CD14-positive monocyte (primary cell): ENCODE measurements at regions not wholly inside any gene's neighbourhood (a gene's known extent, or its start where the extent isn't known, plus 50 kb on each side); places are given as distances from the start of the nearest gene placed in this dataset.

Source experiments
- DNase-seq, 3 donors: peaks; one replicate each; pipeline ENCODE4 v3.0.0-alpha.2; 2011 to 2022
- H2AFZ ChIP-seq: 2 replicates; pipeline ENCODE4 v1.6.0; 2012; ENCODE audit warnings: mild to moderate bottlenecking, low read depth, low read length, inconsistent platforms; ENCODE audit not compliant: insufficient read depth, poor library complexity, severe bottlenecking
- H3K27ac ChIP-seq, 2 donors: 1 replicate in 1 of 2; 2 replicates in 1 of 2; pipeline ENCODE4 v1.5.1; 2012 to 2013; ENCODE audit warnings: low read length in 2 of 2, control low read depth in 1 of 2, inconsistent platforms in 1 of 2, low read depth in 1 of 2, mild to moderate bottlenecking in 1 of 2
- H3K27me3 ChIP-seq, 2 donors: one replicate each; pipeline versions ENCODE4 v1.6.0 to v1.6.1; 2011 to 2013; ENCODE audit warnings: low read length in 2 of 2; ENCODE audit not compliant: control insufficient read depth in 2 of 2, insufficient read depth in 2 of 2
- H3K36me3 ChIP-seq, 2 donors: replicated peaks in 1 of 2; 1 replicate in 1 of 2; 2 replicates in 1 of 2; pipeline versions ENCODE4 v1.5.1 to v1.6.1; 2012 to 2013; ENCODE audit warnings: low read length in 2 of 2, control low read depth in 1 of 2, inconsistent platforms in 1 of 2, mild to moderate bottlenecking in 1 of 2; ENCODE audit not compliant: insufficient read depth in 2 of 2, control insufficient read depth in 1 of 2
- H3K4me1 ChIP-seq, 2 donors: 1 replicate in 1 of 2; 2 replicates in 1 of 2; pipeline versions ENCODE4 v1.5.1 to v1.6.1; 2012 to 2013; ENCODE audit warnings: low read length in 2 of 2, control low read depth in 1 of 2, inconsistent platforms in 1 of 2, mild to moderate bottlenecking in 1 of 2, moderate library complexity in 1 of 2; ENCODE audit not compliant: insufficient read depth in 2 of 2, control insufficient read depth in 1 of 2
- H3K4me2 ChIP-seq: replicated peaks from 2 replicates; pipeline ENCODE3; 2012; ENCODE audit warnings: low read length, moderate library complexity, mild to moderate bottlenecking; ENCODE audit not compliant: poor library complexity, severe bottlenecking; ENCODE audit errors: extremely low read depth
- H3K4me3 ChIP-seq, 3 experiments: fragments of 200-600 bp in 1 of 3; sonication (generic) in 1 of 3; replicated peaks in 1 of 3; 1 replicate in 2 of 3; 2 replicates in 1 of 3; pipeline ENCODE4 v1.5.1; 2011 to 2013; ENCODE audit warnings: low read length in 3 of 3, mild to moderate bottlenecking in 3 of 3, control low read depth in 2 of 3, low read depth in 2 of 3, inconsistent platforms in 1 of 3, moderate library complexity in 1 of 3
- H3K79me2 ChIP-seq: 2 replicates; pipeline ENCODE4 v1.6.0; 2012; ENCODE audit warnings: mild to moderate bottlenecking, control low read depth, inconsistent platforms, low read length, moderate library complexity; ENCODE audit not compliant: insufficient read depth
- H3K9ac ChIP-seq: 2 replicates; pipeline ENCODE4 v1.6.0; 2017; ENCODE audit warnings: low read length, mild to moderate bottlenecking; ENCODE audit not compliant: insufficient read depth, poor library complexity, severe bottlenecking
- H3K9me3 ChIP-seq, 2 donors: replicated peaks in 1 of 2; 1 replicate in 1 of 2; 2 replicates in 1 of 2; pipeline versions ENCODE4 v1.5.1 to v1.6.1; 2012 to 2013; ENCODE audit warnings: low read length in 2 of 2, control low read depth in 1 of 2; ENCODE audit not compliant: control insufficient read depth in 1 of 2, insufficient read depth in 1 of 2
- H4K20me1 ChIP-seq: 2 replicates; pipeline ENCODE4 v1.6.0; 2012; ENCODE audit warnings: mild to moderate bottlenecking, low read length, control low read depth, moderate library complexity; ENCODE audit not compliant: insufficient read depth
- H3K27ac Mint-ChIP-seq, 7 donors: one replicate each; pipeline ENCODE4 v1.8.0; 2020; ENCODE audit warnings: mild to moderate bottlenecking in 7 of 7, mixed read lengths in 7 of 7, moderate library complexity in 6 of 7, inconsistent platforms in 2 of 7
- H3K27me3 Mint-ChIP-seq, 3 donors: one replicate each; pipeline ENCODE4 v1.8.0; 2021 to 2022; ENCODE audit warnings: low read depth in 3 of 3, mild to moderate bottlenecking in 3 of 3, mixed read lengths in 3 of 3, moderate library complexity in 3 of 3, inconsistent platforms in 1 of 3
- H3K36me3 Mint-ChIP-seq, 2 donors: one replicate each; pipeline ENCODE4 v1.8.0; 2020; ENCODE audit warnings: mixed read lengths in 2 of 2, inconsistent platforms in 1 of 2, mild to moderate bottlenecking in 1 of 2
- H3K4me1 Mint-ChIP-seq: one replicate; pipeline ENCODE4 v1.8.0; 2020; ENCODE audit warnings: mild to moderate bottlenecking, mixed read lengths
- H3K4me3 Mint-ChIP-seq, 2 donors: one replicate each; pipeline ENCODE4 v1.8.0; 2020; ENCODE audit warnings: mild to moderate bottlenecking in 2 of 2, mixed read lengths in 2 of 2, moderate library complexity in 1 of 2
- H3K9me3 Mint-ChIP-seq, 7 donors: one replicate each; pipeline ENCODE4 v1.8.0; 2020 to 2022; ENCODE audit warnings: mixed read lengths in 7 of 7, mild to moderate bottlenecking in 6 of 7, moderate library complexity in 6 of 7, inconsistent platforms in 2 of 7
- WGBS: methylation state at CpG from one replicate; pipeline ENCODE4 v1.1.5; 2013; ENCODE audit warnings: missing lambda C conversion rate; ENCODE audit not compliant: insufficient coverage; 5-methylcytosine and 5-hydroxymethylcytosine counted together
- intact Hi-C, 2 donors: fragments of 100-400 bp; cut with micrococcal nuclease; formaldehyde crosslinking; loops; one replicate each; pipeline versions ENCODE4 v1.15.0 to v1.15.1; 2023
- TF ChIP-seq, protein P1 (sequence below): fragments of 200-600 bp; IDR thresholded peaks from one replicate; pipeline ENCODE4 v1.8.0; 2022; ENCODE audit warnings: antibody characterized with exemption, mild to moderate bottlenecking

DNA sequence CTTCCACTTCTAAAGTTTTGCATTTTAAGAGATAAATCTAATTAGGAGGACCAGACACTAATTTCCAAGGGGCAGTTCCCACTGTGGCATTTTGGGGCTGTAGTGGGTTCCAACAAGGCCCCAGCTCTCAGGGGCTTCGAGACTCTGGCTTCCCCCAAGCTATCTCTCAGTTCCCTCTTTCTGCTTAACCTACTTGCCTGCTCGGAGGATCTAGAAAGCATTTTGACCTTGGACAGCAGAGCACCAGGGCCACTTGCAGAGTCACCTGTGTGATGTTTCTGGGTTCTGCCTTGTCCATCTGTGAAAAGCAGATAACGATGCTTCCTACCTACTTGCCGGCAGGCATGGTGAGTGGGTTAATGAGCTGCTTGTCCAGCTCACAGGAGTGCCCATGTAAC, 175.4 kb downstream of the MED10 start:
- H3K27me3 Mint-ChIP-seq = no peaks in the 10 kb centered on the region
- Histone ChIP-seq H3K4me2 (no peak overlapping the region), H3K27ac (no peak overlapping the region), H3K9ac (no peak overlapping the region), H3K79me2 (no peaks in the 10 kb centered on the region), H4K20me1 (no peaks in the 10 kb centered on the region), H3K27me3 (no peaks in the 10 kb centered on the region), H3K4me3 (no peak overlapping the region), H3K4me1 (no peaks in the 10 kb centered on the region), H3K9me3 (peaks cover 0 to 7% of the 10 kb centered on the region in 2 donors), H3K36me3 (no peaks in the 10 kb centered on the region), H2AFZ (no peak overlapping the region)
- no peaks in the 10 kb centered on the region for H3K36me3 Mint-ChIP-seq
- DNase-seq = no peak
- TF ChIP-seq, protein P1, sequence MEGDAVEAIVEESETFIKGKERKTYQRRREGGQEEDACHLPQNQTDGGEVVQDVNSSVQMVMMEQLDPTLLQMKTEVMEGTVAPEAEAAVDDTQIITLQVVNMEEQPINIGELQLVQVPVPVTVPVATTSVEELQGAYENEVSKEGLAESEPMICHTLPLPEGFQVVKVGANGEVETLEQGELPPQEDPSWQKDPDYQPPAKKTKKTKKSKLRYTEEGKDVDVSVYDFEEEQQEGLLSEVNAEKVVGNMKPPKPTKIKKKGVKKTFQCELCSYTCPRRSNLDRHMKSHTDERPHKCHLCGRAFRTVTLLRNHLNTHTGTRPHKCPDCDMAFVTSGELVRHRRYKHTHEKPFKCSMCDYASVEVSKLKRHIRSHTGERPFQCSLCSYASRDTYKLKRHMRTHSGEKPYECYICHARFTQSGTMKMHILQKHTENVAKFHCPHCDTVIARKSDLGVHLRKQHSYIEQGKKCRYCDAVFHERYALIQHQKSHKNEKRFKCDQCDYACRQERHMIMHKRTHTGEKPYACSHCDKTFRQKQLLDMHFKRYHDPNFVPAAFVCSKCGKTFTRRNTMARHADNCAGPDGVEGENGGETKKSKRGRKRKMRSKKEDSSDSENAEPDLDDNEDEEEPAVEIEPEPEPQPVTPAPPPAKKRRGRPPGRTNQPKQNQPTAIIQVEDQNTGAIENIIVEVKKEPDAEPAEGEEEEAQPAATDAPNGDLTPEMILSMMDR = no peak
- intact Hi-C loops = no loop called here
- H3K9me3 Mint-ChIP-seq = peaks cover 0 to 9% (median 4%) of the 10 kb centered on the region in 7 donors
- no peak overlapping the region for H3K27ac Mint-ChIP-seq
- WGBS = 82% methylated on average over 2 of the region's 4 CpGs
- no peak overlapping the region for H3K4me3 Mint-ChIP-seq
- no peaks in the 10 kb centered on the region for H3K4me1 Mint-ChIP-seq

DNA sequence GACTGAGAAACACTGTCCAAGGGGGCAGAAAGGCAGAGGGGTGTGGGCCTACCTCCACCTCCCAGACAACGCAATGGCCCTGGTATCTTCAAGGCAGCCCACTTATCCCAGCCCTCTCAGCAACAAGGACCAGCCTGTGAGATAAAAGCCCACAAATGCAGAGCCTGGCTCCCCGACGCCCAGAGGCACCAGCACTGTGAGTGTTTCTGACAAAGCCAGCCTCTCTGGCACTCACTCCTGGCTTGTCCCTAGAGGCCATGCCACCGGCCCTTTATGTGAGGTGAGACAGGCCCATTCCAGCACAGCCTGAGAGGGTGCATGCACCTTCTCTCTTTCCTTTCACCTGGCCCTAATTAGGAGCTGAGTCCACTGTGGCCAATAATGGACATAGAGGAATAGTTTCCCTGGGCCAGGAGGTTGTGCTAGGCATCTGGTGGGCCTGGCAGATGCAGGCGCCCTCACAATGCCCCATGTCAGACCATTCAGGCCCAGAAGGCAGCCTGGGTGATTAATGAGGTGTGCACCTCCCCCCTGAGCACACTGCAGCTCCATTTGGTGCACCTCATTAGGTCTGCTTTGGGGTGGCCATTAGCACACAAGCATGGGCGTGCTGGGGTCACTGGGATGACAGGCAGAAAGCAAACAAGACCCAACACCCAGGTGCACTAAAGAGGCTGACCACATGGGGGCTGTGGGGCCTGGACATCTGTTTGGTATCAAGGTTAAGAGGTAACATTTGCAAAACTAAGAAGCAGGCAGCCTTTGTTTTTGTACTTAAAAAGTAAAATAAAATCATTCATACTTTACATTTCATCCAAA, 176.0 kb downstream of the MED10 start:
- Mint-ChIP-seq H3K9me3 (peaks cover 0 to 9% (median 4%) of the 10 kb centered on the region in 7 donors), H3K4me1 (no peaks in the 10 kb centered on the region), H3K36me3 (no peaks in the 10 kb centered on the region), H3K27ac (no peak overlapping the region), H3K4me3 (no peak overlapping the region), H3K27me3 (no peaks in the 10 kb centered on the region)
- Histone ChIP-seq H4K20me1 (no peaks in the 10 kb centered on the region), H3K4me1 (no peaks in the 10 kb centered on the region), H2AFZ (no peak overlapping the region), H3K9me3 (peaks cover 0 to 4% of the 10 kb centered on the region in 2 donors), H3K36me3 (no peaks in the 10 kb centered on the region), H3K4me3 (no peak overlapping the region), H3K4me2 (no peak overlapping the region), H3K79me2 (no peaks in the 10 kb centered on the region), H3K9ac (no peak overlapping the region), H3K27ac (no peak overlapping the region), H3K27me3 (no peaks in the 10 kb centered on the region)
- 87% methylated on average over 5 of the region's 6 CpGs for WGBS
- intact Hi-C loops = no loop called here
- DNase-seq = no peak
- TF ChIP-seq, protein P1 = no peak
